Osteocyte (in vitro differentiated cells): ENCODE measurements at regions not wholly inside any gene's neighbourhood (a gene's known extent, or its start where the extent isn't known, plus 50 kb on each side); places are given as distances from the start of the nearest gene placed in this dataset.
A peak's percentile ranks its signal among the peaks of the same experiment; 100 is the strongest.

Source experiments
- DNase-seq: peaks from one replicate; pipeline ENCODE4 v3.0.0; 2021; ENCODE audit warnings: mixed read lengths; ENCODE audit not compliant: unreplicated experiment; ENCODE audit errors: extremely low spot score
- H3K27ac Mint-ChIP-seq: one replicate; pipeline ENCODE4 v1.8.0; 2021; ENCODE audit warnings: mild to moderate bottlenecking, mixed read lengths; ENCODE audit not compliant: unreplicated experiment
- H3K27me3 Mint-ChIP-seq: one replicate; pipeline ENCODE4 v1.8.0; 2021; ENCODE audit warnings: mixed read lengths; ENCODE audit not compliant: unreplicated experiment
- H3K36me3 Mint-ChIP-seq: one replicate; pipeline ENCODE4 v1.8.0; 2021; ENCODE audit warnings: mixed read lengths; ENCODE audit not compliant: unreplicated experiment
- H3K4me1 Mint-ChIP-seq: one replicate; pipeline ENCODE4 v1.8.0; 2021; ENCODE audit warnings: mixed read lengths; ENCODE audit not compliant: unreplicated experiment
- H3K4me3 Mint-ChIP-seq: one replicate; pipeline ENCODE4 v1.8.0; 2021; ENCODE audit warnings: mild to moderate bottlenecking, moderate library complexity, mixed read lengths; ENCODE audit not compliant: unreplicated experiment
- H3K9me3 Mint-ChIP-seq: one replicate; pipeline ENCODE4 v1.8.0; 2021; ENCODE audit warnings: mixed read lengths; ENCODE audit not compliant: unreplicated experiment
- CTCF ChIP-seq: fragments of 200-600 bp; sonication (generic); IDR thresholded peaks from 2 replicates; pipeline ENCODE4 v1.5.0; 2021; ENCODE audit warnings: antibody characterized with exemption, mild to moderate bottlenecking, moderate library complexity

- H3K27ac Mint-ChIP-seq = no peak overlapping the region
- no peak for TF ChIP-seq CTCF
These were observed 225.7 kb upstream of the ANKRD30A start for GRCh38 chr10:36899652-36900051.

GRCh38 chr10:36888925-36889573 lies 236.3 kb upstream of the ANKRD30A start:
- H3K27me3 Mint-ChIP-seq = peaks cover under 1% of the 10 kb centered on the region
- H3K36me3 Mint-ChIP-seq = no peaks in the 10 kb centered on the region
- DNase-seq = no peak
- H3K4me3 Mint-ChIP-seq = no peak overlapping the region
- H3K4me1 Mint-ChIP-seq = no peaks in the 10 kb centered on the region
- H3K9me3 Mint-ChIP-seq = no peaks in the 10 kb centered on the region
- peak; percentile 43 for TF ChIP-seq CTCF
- no peak overlapping the region for H3K27ac Mint-ChIP-seq

More at GRCh38 chr10:36899652-36900051, 225.7 kb upstream of the ANKRD30A start:
- Mint-ChIP-seq H3K9me3 (peaks cover 15% of the 10 kb centered on the region), H3K4me1 (no peaks in the 10 kb centered on the region), H3K4me3 (no peak overlapping the region), H3K27me3 (no peaks in the 10 kb centered on the region), H3K36me3 (no peaks in the 10 kb centered on the region)
- DNase-seq = no peak

- Mint-ChIP-seq H3K27me3 (peaks cover 26% of the 10 kb centered on the region), H3K4me1 (no peaks in the 10 kb centered on the region), H3K27ac (no peak overlapping the region), H3K36me3 (no peaks in the 10 kb centered on the region), H3K9me3 (no peaks in the 10 kb centered on the region), H3K4me3 (no peak overlapping the region)
- no peak for DNase-seq
- TF ChIP-seq CTCF = no peak
These were observed 239.0 kb upstream of the ANKRD30A start for GRCh38 chr10:36886303-36886891.

GRCh38 chr10:36885746-36886145 lies 239.7 kb upstream of the ANKRD30A start:
- Mint-ChIP-seq H3K4me3 (no peak overlapping the region), H3K27me3 (peaks cover 29% of the 10 kb centered on the region), H3K4me1 (no peaks in the 10 kb centered on the region), H3K9me3 (no peaks in the 10 kb centered on the region), H3K27ac (no peak overlapping the region), H3K36me3 (no peaks in the 10 kb centered on the region)
- no peak for DNase-seq
- TF ChIP-seq CTCF = no peak

GRCh38 chr10:36882781-36883180 lies 242.6 kb upstream of the ANKRD30A start:
- no peak for TF ChIP-seq CTCF
- H3K27me3 Mint-ChIP-seq = peaks cover 44% of the 10 kb centered on the region
- H3K9me3 Mint-ChIP-seq = no peaks in the 10 kb centered on the region
- no peaks in the 10 kb centered on the region for H3K36me3 Mint-ChIP-seq
- H3K4me3 Mint-ChIP-seq = no peak overlapping the region
- no peak for DNase-seq
- no peak overlapping the region for H3K27ac Mint-ChIP-seq
- no peaks in the 10 kb centered on the region for H3K4me1 Mint-ChIP-seq
